Hematopoietic multipotent progenitor cell (in vitro differentiated cells): ENCODE measurements at regions not wholly inside any gene's neighbourhood (a gene's known extent, or its start where the extent isn't known, plus 50 kb on each side); places are given as distances from the start of the nearest gene placed in this dataset.
A peak's percentile ranks its signal among the peaks of the same experiment; 100 is the strongest.

Experiments used
- DNase-seq, 3 donors: peaks; one replicate each; pipeline ENCODE4 v3.0.0-alpha.2; 2011 to 2015; ENCODE audit warnings: low read depth in 2 of 3, low spot score in 2 of 3

DNA sequence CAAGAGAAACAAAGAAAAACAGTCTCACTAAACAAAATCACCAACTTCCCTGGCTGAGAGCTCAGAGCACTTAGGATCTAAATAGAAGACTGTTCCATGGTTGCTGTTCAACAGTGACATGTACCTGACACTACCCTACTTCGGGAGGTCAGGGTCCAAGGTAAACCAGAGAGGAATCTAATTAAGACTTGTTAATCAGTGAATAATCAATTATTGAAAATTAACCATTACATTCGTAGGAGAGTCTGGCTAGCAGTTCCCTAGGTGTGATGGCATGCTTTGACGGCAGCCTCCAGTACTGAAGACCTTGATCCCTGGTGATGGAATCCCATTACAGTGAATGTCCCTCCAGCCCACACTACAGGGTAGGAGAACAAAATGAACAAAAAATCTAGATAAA lies 154.0 kb upstream of the AFDN start:
- DNase-seq, result no peak

- no peak for DNase-seq
Measured at GRCh38 chr6:167673946-167674345, 152.8 kb upstream of the AFDN start.

- DNase-seq, result no peak
Measured at GRCh38 chr6:167674486-167674885, 152.2 kb upstream of the AFDN start.

GRCh38 chr6:167676000-167676665 lies 150.6 kb upstream of the AFDN start:
- DNase-seq, result peak in 1 of 3 donors; percentile 50

GRCh38 chr6:167676666-167677421 lies 149.9 kb upstream of the AFDN start:
- no peak for DNase-seq

DNA sequence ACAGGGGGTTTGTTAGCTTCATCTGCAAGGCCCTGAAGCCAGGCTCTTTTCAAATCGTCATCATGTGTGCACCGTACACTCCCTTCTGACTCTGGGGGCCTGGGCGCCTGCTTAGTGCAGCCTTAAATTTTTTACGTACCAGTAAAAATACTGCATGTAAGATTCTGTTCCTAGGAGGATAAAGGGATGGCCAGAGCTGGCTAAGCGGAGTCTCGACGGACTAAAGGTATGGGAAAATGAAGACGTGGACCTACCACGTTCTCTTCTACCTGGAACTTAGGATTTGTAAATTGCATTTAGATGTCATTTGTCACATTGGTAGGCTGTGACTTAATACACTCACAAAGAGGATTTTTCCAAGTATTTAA lies 149.3 kb upstream of the AFDN start:
- no peak for DNase-seq

DNA sequence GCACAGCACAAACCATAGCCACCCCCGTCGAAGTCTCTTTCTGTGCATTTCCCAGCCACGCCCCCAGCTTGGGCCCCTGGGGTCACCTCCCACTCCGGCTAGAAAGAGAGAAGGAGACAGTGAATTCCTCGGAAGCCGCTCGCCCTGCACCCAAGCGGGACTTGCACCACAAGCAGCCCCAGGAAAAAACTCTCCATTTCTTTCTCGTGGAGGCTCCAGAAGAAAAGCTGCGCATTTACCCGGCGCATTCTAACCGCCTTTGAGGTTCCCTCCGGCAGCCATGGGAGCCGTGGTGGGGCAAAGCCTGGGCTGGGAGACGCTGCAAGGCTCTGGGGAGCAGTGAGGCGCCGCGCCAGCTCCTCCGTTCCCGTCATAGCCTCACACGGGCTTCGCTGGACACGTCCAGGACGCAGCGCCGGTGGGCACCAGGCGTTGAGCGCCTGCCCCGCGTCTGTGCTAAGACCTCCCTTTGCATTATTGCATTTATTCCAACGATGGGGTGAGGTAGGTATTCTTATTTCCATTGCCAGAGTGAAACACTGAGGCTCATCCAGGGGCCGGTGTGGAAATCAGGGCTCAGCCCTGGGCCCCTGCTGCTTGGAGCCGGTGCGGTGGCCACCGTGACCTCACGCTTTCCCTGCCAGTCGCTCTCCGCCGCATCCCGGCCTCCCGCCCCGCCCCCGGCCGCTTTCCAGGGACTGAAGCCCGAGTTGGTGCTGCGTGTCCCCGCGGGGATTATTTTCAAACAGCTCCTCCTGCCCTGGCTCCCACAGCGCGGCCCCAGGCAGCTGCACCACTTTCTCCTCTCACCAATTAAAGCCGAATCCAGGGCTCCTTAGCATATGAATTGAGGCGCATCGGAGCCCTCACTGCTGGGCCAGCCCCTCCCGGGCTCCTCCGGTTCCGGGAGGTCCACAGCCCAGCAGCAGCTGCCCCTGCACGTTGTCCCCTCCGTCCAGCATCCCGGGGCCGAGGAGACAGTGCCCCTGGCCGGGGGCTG lies 148.3 kb upstream of the AFDN start:
- DNase-seq, result no peak

- DNase-seq, result no peak
Measured at GRCh38 chr6:167679122-167679736, 147.5 kb upstream of the AFDN start.

GRCh38 chr6:167679790-167680604 lies 146.7 kb upstream of the AFDN start:
- DNase-seq, result no peak

DNA sequence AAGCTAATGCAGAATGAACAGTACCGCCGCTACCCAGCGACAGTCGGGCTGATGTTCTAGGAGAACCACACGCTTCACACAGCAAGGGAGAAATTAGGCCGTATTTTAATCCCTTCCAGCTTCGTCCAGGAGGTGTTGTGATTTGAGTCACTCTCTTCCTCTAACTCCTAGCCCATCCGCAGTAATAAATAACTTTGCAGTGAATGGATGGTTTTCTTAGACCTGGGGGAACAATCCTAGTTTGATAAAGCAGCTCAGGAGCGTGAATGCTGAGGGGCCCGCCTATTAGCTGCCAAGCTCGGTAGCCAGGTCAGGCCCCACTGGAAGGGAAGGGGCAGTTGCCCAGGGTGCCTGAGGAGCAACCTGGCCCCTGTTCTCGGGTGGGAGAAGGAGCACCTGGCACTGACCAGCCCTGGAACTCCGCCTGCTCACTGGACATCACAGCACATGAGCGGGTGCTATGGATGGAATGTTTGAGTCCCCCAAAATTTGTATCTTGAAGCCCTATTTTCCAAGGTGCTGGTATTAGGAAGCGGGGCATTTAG lies 146.0 kb upstream of the AFDN start:
- DNase-seq, result no peak

GRCh38 chr6:167682125-167682524 lies 144.6 kb upstream of the AFDN start:
- DNase-seq, result no peak

GRCh38 chr6:167682546-167683027 lies 144.1 kb upstream of the AFDN start:
- no peak for DNase-seq

- DNase-seq, result no peak
Measured at GRCh38 chr6:167683028-167683862, 143.5 kb upstream of the AFDN start.

GRCh38 chr6:167684276-167685104 lies 142.2 kb upstream of the AFDN start:
- DNase-seq, result no peak

- no peak for DNase-seq
Measured at GRCh38 chr6:167685654-167686053, 141.1 kb upstream of the AFDN start.

GRCh38 chr6:167686204-167686893 lies 140.4 kb upstream of the AFDN start:
- no peak for DNase-seq

GRCh38 chr6:167687116-167687725 lies 139.5 kb upstream of the AFDN start:
- no peak for DNase-seq
